ENCODE measurements at regions not wholly inside any gene's neighbourhood (a gene's known extent, or its start where the extent isn't known, plus 50 kb on each side); places are given as distances from the start of the nearest gene placed in this dataset.

- no peaks in the 10 kb centered on the region for H3K4me1 ChIP-seq (ENCODE audit: insufficient read depth, low read length)
- ATAC-seq (no peak), DNase-seq (no peak)
- H3K9me3 ChIP-seq (ENCODE audit: low read length): no peaks in the 10 kb centered on the region
- POLR2A ChIA-PET (ENCODE audit: unreplicated experiment): no interaction called here
- CTCF ChIA-PET: no interaction called here
- H4K20me1 ChIP-seq (ENCODE audit: low read length): no peaks in the 10 kb centered on the region
- no peak overlapping the region for H3K27ac ChIP-seq (ENCODE audit: low read length)
- no peak overlapping the region for H2AFZ ChIP-seq (ENCODE audit: low read length)
- no peaks in the 10 kb centered on the region for H3K27me3 ChIP-seq (ENCODE audit: low read length)
- no peak overlapping the region for H3K4me2 ChIP-seq (ENCODE audit: low read length)
- no peaks in the 10 kb centered on the region for H3F3A ChIP-seq (ENCODE audit: low read length, unreplicated experiment)
- no peak for TF ChIP-seq EZH2 (IDR thresholded peaks at IDR 0.05; ENCODE audit: low read length, unreplicated experiment)
- TF ChIP-seq, protein P1, sequence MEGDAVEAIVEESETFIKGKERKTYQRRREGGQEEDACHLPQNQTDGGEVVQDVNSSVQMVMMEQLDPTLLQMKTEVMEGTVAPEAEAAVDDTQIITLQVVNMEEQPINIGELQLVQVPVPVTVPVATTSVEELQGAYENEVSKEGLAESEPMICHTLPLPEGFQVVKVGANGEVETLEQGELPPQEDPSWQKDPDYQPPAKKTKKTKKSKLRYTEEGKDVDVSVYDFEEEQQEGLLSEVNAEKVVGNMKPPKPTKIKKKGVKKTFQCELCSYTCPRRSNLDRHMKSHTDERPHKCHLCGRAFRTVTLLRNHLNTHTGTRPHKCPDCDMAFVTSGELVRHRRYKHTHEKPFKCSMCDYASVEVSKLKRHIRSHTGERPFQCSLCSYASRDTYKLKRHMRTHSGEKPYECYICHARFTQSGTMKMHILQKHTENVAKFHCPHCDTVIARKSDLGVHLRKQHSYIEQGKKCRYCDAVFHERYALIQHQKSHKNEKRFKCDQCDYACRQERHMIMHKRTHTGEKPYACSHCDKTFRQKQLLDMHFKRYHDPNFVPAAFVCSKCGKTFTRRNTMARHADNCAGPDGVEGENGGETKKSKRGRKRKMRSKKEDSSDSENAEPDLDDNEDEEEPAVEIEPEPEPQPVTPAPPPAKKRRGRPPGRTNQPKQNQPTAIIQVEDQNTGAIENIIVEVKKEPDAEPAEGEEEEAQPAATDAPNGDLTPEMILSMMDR (conservative IDR thresholded peaks at IDR 0.05; ENCODE audit: low read depth, low read length): no peak
- TF ChIP-seq EZH2phosphoT487 (IDR thresholded peaks at IDR 0.05; ENCODE audit: borderline replicate concordance, low read length): no peak
- H3K79me2 ChIP-seq (ENCODE audit: low read length): no peaks in the 10 kb centered on the region
- H3K36me3 ChIP-seq (ENCODE audit: low read depth, low read length): no peaks in the 10 kb centered on the region
- no TSS peak for BruUV-seq (replicated peaks)
- intact Hi-C loops (cut with micrococcal nuclease): no loop called here
- no peaks in the 10 kb centered on the region for H3K9me2 ChIP-seq (replicated peaks; ENCODE audit: low read length)
- no peak overlapping the region for H3K9ac ChIP-seq (ENCODE audit: low read length)
- no peak overlapping the region for H3K4me3 ChIP-seq (ENCODE audit: low read length)
These were observed 97.1 kb upstream of the TMEM168 start for GRCh38 chr7:112887337-112887736.

- Histone ChIP-seq H4K20me1 (ENCODE audit: low read length) (no peaks in the 10 kb centered on the region), H3K4me2 (ENCODE audit: low read length) (no peak overlapping the region), H3K4me3 (ENCODE audit: low read length) (no peak overlapping the region), H3K36me3 (ENCODE audit: low read depth, low read length) (no peaks in the 10 kb centered on the region), H3F3A (ENCODE audit: low read length, unreplicated experiment) (no peaks in the 10 kb centered on the region), H3K4me1 (ENCODE audit: insufficient read depth, low read length) (no peaks in the 10 kb centered on the region), H3K9me3 (ENCODE audit: low read length) (no peaks in the 10 kb centered on the region), H3K27me3 (ENCODE audit: low read length) (no peaks in the 10 kb centered on the region), H3K79me2 (ENCODE audit: low read length) (no peaks in the 10 kb centered on the region), H3K9ac (ENCODE audit: low read length) (no peak overlapping the region), H3K9me2 (replicated peaks; ENCODE audit: low read length) (no peaks in the 10 kb centered on the region), H3K27ac (ENCODE audit: low read length) (no peak overlapping the region), H2AFZ (ENCODE audit: low read length) (no peak overlapping the region)
- TF ChIP-seq EZH2 (IDR thresholded peaks at IDR 0.05; ENCODE audit: low read length, unreplicated experiment) (no peak), EZH2phosphoT487 (IDR thresholded peaks at IDR 0.05; ENCODE audit: borderline replicate concordance, low read length) (no peak)
- TF ChIP-seq, protein P1 (conservative IDR thresholded peaks at IDR 0.05; ENCODE audit: low read depth, low read length): no peak
- POLR2A ChIA-PET (ENCODE audit: unreplicated experiment): no interaction called here
- intact Hi-C loops (cut with micrococcal nuclease): no loop called here
- BruUV-seq (replicated peaks): no TSS peak
- CTCF ChIA-PET: no interaction called here
- DNase-seq (no peak), ATAC-seq (no peak)
These were observed 96.0 kb upstream of the TMEM168 start for GRCh38 chr7:112886208-112886607.

GRCh38 chr7:112882991-112883390 lies 92.8 kb upstream of the TMEM168 start:
- ChIA-PET POLR2A (ENCODE audit: unreplicated experiment) (no interaction called here), CTCF (no interaction called here)
- Histone ChIP-seq H3F3A (ENCODE audit: low read length, unreplicated experiment) (no peaks in the 10 kb centered on the region), H2AFZ (ENCODE audit: low read length) (no peak overlapping the region), H3K9me2 (replicated peaks; ENCODE audit: low read length) (no peaks in the 10 kb centered on the region), H3K4me1 (ENCODE audit: insufficient read depth, low read length) (no peaks in the 10 kb centered on the region), H3K27ac (ENCODE audit: low read length) (no peak overlapping the region), H4K20me1 (ENCODE audit: low read length) (no peaks in the 10 kb centered on the region), H3K27me3 (ENCODE audit: low read length) (no peaks in the 10 kb centered on the region), H3K4me2 (ENCODE audit: low read length) (no peak overlapping the region), H3K4me3 (ENCODE audit: low read length) (no peak overlapping the region), H3K79me2 (ENCODE audit: low read length) (no peaks in the 10 kb centered on the region), H3K9ac (ENCODE audit: low read length) (no peak overlapping the region), H3K9me3 (ENCODE audit: low read length) (no peaks in the 10 kb centered on the region), H3K36me3 (ENCODE audit: low read depth, low read length) (no peaks in the 10 kb centered on the region)
- BruUV-seq (replicated peaks): no TSS peak
- ATAC-seq: no peak
- intact Hi-C loops (cut with micrococcal nuclease): no loop called here
- no peak for TF ChIP-seq EZH2 (IDR thresholded peaks at IDR 0.05; ENCODE audit: low read length, unreplicated experiment)
- no peak for TF ChIP-seq EZH2phosphoT487 (IDR thresholded peaks at IDR 0.05; ENCODE audit: borderline replicate concordance, low read length)
- TF ChIP-seq, protein P1 (conservative IDR thresholded peaks at IDR 0.05; ENCODE audit: low read depth, low read length): no peak
- DNase-seq: no peak
